Neural progenitor cell (in vitro differentiated cells): ENCODE measurements at regions not wholly inside any gene's neighbourhood (a gene's known extent, or its start where the extent isn't known, plus 50 kb on each side); places are given as distances from the start of the nearest gene placed in this dataset.

Experiments
- DNase-seq: peaks from one replicate; pipeline ENCODE4 v3.0.0-alpha.2; 2016; ENCODE audit warnings: low spot score
- H2AFZ ChIP-seq: fragments of 200-600 bp; sonication (generic); replicated peaks from 2 replicates; pipeline ENCODE4 v1.6.1; 2016; ENCODE audit warnings: antibody characterized with exemption
- H3F3A ChIP-seq: fragments of 200-600 bp; sonication (generic); 2 replicates; pipeline ENCODE4 v1.6.1; 2016; ENCODE audit warnings: antibody characterized with exemption, low read depth
- H3K27ac ChIP-seq: fragments of 200-600 bp; sonication (generic); 2 replicates; pipeline ENCODE4 v1.5.1; 2016; ENCODE audit warnings: mild to moderate bottlenecking
- H3K27me3 ChIP-seq: fragments of 200-600 bp; sonication (generic); 2 replicates; pipeline ENCODE4 v1.6.1; 2016; ENCODE audit warnings: mild to moderate bottlenecking, moderate library complexity
- H3K36me3 ChIP-seq: fragments of 200-600 bp; sonication (generic); 2 replicates; pipeline ENCODE4 v1.5.1; 2016
- H3K4me1 ChIP-seq: fragments of 200-600 bp; sonication (generic); 2 replicates; pipeline ENCODE4 v1.6.1; 2016; ENCODE audit warnings: mixed run types
- H3K4me2 ChIP-seq: fragments of 200-600 bp; sonication (generic); 2 replicates; pipeline ENCODE4 v1.6.1; 2016
- H3K4me3 ChIP-seq: fragments of 200-600 bp; sonication (generic); 2 replicates; pipeline ENCODE4 v1.5.1; 2016
- H3K79me2 ChIP-seq: fragments of 200-600 bp; sonication (generic); 2 replicates; pipeline ENCODE4 v1.6.1; 2016; ENCODE audit warnings: low read depth
- H3K9ac ChIP-seq: fragments of 200-600 bp; sonication (generic); 2 replicates; pipeline ENCODE4 v1.6.1; 2016
- H3K9me3 ChIP-seq: fragments of 200-600 bp; sonication (generic); 2 replicates; pipeline ENCODE4 v1.5.1; 2016; ENCODE audit warnings: low read depth
- H4K20me1 ChIP-seq: fragments of 200-600 bp; sonication (generic); 2 replicates; pipeline ENCODE4 v1.6.1; 2016; ENCODE audit warnings: low read depth
- H3K27ac Mint-ChIP-seq: 3 replicates; pipeline ENCODE4 v1.8.0; 2021; ENCODE audit warnings: mixed read lengths
- H3K27me3 Mint-ChIP-seq: 2 replicates; pipeline ENCODE4 v1.8.0; 2022; ENCODE audit warnings: low read depth, mild to moderate bottlenecking, inconsistent platforms, moderate library complexity, mixed read lengths; ENCODE audit not compliant: insufficient read depth
- H3K36me3 Mint-ChIP-seq: 3 replicates; pipeline ENCODE4 v1.8.0; 2021; ENCODE audit warnings: mixed read lengths
- H3K4me1 Mint-ChIP-seq: 3 replicates; pipeline ENCODE4 v1.8.0; 2021; ENCODE audit warnings: mixed read lengths
- H3K4me3 Mint-ChIP-seq: 3 replicates; pipeline ENCODE4 v1.8.0; 2021; ENCODE audit warnings: mild to moderate bottlenecking, moderate library complexity, mixed read lengths
- H3K9me3 Mint-ChIP-seq: 3 replicates; pipeline ENCODE4 v1.8.0; 2020; ENCODE audit warnings: mixed read lengths
- CTCF ChIP-seq: fragments of 200-600 bp; sonication (generic); IDR thresholded peaks from 2 replicates; pipeline ENCODE4 v1.5.1; 2017; ENCODE audit warnings: antibody characterized with exemption, mild to moderate bottlenecking
- EZH2 ChIP-seq: fragments of 200-600 bp; sonication (generic); IDR thresholded peaks from 2 replicates; pipeline ENCODE4 v1.6.1; 2017; ENCODE audit warnings: antibody characterized with exemption, mild to moderate bottlenecking, moderate library complexity
- EZH2phosphoT487 ChIP-seq: fragments of 200-600 bp; sonication (generic); IDR thresholded peaks from 2 replicates; pipeline ENCODE4 v1.6.1; 2017; ENCODE audit warnings: antibody characterized with exemption

DNA sequence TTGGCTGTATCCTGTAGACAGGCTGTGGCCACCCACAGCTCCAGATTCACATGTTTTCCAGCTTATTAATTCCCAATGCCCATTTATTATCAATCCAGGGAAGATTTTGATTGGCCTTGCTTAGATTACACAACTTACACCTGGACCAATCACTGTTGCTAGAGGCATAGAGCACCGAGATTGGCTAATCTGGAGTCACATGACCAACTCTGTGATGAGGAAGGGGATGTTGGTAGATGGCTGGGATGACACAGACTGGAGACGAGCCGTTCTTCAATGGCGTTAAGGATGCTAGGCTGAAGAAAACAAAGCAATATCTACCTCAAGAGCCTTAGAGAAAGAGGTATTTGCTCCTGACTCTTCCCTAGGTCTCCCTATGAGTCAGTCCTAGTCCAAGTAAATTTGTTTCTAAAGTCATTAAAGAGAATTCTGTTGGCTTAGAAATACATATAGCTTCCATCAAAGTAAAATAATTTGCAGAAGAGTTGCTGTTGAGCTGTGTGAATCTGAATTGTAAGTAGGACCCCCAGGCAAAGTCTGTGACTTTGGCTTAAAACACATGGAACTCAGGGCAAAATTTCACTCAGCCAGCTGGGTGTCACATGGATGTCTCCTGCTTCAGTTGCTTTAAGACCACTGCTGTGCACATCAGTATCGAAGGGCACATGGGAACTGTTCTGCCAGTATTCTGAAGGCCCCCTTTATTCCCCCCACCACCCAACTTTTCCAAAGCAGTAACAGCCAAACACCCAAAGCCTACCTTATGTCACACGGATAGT lies 326.4 kb upstream of the KLF4 start:
- Mint-ChIP-seq H3K9me3 (peaks cover 2% of the 10 kb centered on the region), H3K4me3 (no peak overlapping the region), H3K27ac (no peak overlapping the region), H3K36me3 (no peaks in the 10 kb centered on the region), H3K27me3 (peaks cover 2% of the 10 kb centered on the region), H3K4me1 (peaks cover 12% of the 10 kb centered on the region)
- H3K36me3 ChIP-seq: no peaks in the 10 kb centered on the region
- no peak overlapping the region for H3K4me2 ChIP-seq
- peaks cover 17% of the 10 kb centered on the region for H3K4me1 ChIP-seq
- H2AFZ ChIP-seq: no peak overlapping the region
- no peaks in the 10 kb centered on the region for H3K9me3 ChIP-seq
- no peak overlapping the region for H3K4me3 ChIP-seq
- H3K27ac ChIP-seq: no peak overlapping the region
- no peak overlapping the region for H3K9ac ChIP-seq
- H4K20me1 ChIP-seq: no peaks in the 10 kb centered on the region
- TF ChIP-seq EZH2phosphoT487 (no peak), EZH2 (no peak), CTCF (no peak)
- H3K27me3 ChIP-seq: no peaks in the 10 kb centered on the region
- DNase-seq: no peak
- peaks cover 18% of the 10 kb centered on the region for H3F3A ChIP-seq
- H3K79me2 ChIP-seq: no peaks in the 10 kb centered on the region

DNA sequence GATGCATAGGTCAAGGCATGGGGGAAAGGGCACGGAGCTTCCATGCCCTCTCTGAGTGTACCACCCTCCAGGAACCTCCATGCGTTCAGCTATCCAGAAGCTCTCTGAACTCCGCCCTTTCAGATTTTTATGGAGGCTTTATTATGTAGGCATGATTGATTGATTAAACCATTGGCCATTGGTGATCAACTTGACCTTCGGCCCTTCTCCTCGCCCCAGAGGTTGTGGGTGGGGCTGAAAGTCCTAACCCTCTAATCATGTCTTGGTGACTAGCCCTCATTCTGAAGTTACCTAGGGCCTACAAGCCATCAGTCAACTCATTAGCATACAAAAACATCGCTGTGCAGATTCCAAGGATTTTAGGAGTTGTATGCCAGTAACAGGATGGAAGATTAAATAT lies 323.7 kb upstream of the KLF4 start:
- peaks cover 7% of the 10 kb centered on the region for H3K27me3 Mint-ChIP-seq

DNA sequence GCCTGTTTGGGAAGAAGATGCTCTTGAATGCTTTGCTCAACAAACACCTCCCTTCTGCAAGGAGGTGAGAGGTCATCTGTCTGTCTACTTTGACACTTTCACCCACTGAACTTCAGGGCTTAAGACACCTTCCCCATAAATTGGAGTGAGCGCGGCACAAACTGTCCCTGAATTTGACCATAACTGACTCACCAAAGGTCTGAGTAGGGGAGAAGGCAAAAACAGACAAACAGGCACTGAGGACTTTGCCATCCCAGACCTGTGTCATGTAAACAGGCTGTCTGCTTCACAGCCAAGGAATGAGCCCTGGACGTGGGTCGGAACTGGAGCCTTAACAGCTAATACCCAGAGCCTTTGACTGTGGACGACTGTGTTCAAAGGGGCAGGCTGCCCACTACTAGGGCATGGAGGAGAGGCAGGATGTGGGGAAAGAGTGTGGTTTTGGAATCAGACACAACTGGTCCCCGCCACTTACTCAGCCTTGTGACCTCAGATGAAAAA lies 320.9 kb upstream of the KLF4 start:
- H3F3A ChIP-seq: no peaks in the 10 kb centered on the region
- peaks cover 9% of the 10 kb centered on the region for H3K27me3 Mint-ChIP-seq
- no peaks in the 10 kb centered on the region for H3K79me2 ChIP-seq
- no peak overlapping the region for H3K27ac ChIP-seq
- no peak overlapping the region for H3K4me2 ChIP-seq
- no peaks in the 10 kb centered on the region for H3K36me3 Mint-ChIP-seq
- TF ChIP-seq CTCF (no peak), EZH2 (no peak), EZH2phosphoT487 (no peak)
- H3K27ac Mint-ChIP-seq: no peak overlapping the region
- H3K4me3 Mint-ChIP-seq: no peak overlapping the region
- no peaks in the 10 kb centered on the region for H3K4me1 Mint-ChIP-seq
- no peaks in the 10 kb centered on the region for H3K36me3 ChIP-seq
- H3K27me3 ChIP-seq: no peaks in the 10 kb centered on the region
- no peak overlapping the region for H3K9ac ChIP-seq
- H3K4me1 ChIP-seq: no peaks in the 10 kb centered on the region
- DNase-seq: no peak
- no peaks in the 10 kb centered on the region for H3K9me3 ChIP-seq
- no peaks in the 10 kb centered on the region for H3K9me3 Mint-ChIP-seq
- H3K4me3 ChIP-seq: no peak overlapping the region
- H4K20me1 ChIP-seq: no peaks in the 10 kb centered on the region
- no peak overlapping the region for H2AFZ ChIP-seq

More for the DNA sequence above, 323.7 kb upstream of the KLF4 start:
- DNase-seq: no peak
- Histone ChIP-seq H3K79me2 (no peaks in the 10 kb centered on the region), H3K36me3 (no peaks in the 10 kb centered on the region), H4K20me1 (no peaks in the 10 kb centered on the region), H3K9me3 (no peaks in the 10 kb centered on the region), H3K27ac (no peak overlapping the region), H3K4me1 (no peaks in the 10 kb centered on the region), H3K27me3 (no peaks in the 10 kb centered on the region), H3K4me2 (no peak overlapping the region), H3K9ac (no peak overlapping the region), H3K4me3 (no peak overlapping the region), H2AFZ (no peak overlapping the region), H3F3A (no peaks in the 10 kb centered on the region)
- Mint-ChIP-seq H3K9me3 (peaks cover 2% of the 10 kb centered on the region), H3K36me3 (no peaks in the 10 kb centered on the region), H3K27ac (no peak overlapping the region), H3K4me1 (no peaks in the 10 kb centered on the region), H3K4me3 (no peak overlapping the region)
- no peak for TF ChIP-seq CTCF
- no peak for TF ChIP-seq EZH2phosphoT487
- no peak for TF ChIP-seq EZH2
